CD4-positive, alpha-beta T cell treated with Interleukin-21 for 1 hour (primary cell): ENCODE measurements at regions not wholly inside any gene's neighbourhood (a gene's known extent, or its start where the extent isn't known, plus 50 kb on each side); places are given as distances from the start of the nearest gene placed in this dataset.

Experiments
- DNase-seq: peaks from one replicate; pipeline ENCODE4 v3.0.0-alpha.2; 2020

DNA sequence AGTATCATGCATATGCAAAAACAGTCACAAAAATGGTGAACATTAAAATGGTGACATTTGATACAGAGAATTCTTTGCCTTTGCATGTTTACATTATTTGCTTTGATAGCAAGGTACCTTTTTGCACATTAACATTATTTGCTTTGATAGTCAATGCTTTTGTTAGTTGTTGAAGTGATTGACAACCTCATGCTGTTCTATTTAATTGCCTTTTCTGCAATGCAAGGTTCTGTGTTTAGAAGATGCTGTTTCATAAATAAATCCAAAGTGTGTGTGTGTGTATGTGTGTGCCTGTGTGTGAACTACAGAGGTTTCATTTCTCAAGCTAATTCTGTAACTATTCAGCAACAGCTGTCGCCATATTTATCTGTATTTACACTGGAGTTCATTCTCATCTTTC is 668.7 kb downstream of the NR2F1-AS1 start:
- DNase-seq = no peak

DNA sequence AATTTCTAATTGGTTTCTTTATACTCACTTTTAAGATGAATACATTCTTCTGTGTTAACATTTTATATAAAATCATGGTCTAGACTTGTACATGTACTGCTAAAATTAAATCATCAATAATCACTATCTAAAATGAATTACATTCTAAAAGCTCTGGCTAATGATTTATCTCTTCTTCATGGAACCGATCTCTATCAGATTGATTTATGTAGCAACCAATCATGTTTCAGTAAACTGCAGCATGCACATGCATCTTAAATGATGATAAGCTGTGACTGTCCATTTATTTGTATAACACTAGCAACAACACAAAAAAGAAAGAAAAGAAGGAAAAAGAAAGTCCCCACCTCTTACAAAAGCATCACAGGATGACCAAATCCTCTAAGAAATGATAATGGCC is 669.2 kb downstream of the NR2F1-AS1 start:
- no peak for DNase-seq

DNA sequence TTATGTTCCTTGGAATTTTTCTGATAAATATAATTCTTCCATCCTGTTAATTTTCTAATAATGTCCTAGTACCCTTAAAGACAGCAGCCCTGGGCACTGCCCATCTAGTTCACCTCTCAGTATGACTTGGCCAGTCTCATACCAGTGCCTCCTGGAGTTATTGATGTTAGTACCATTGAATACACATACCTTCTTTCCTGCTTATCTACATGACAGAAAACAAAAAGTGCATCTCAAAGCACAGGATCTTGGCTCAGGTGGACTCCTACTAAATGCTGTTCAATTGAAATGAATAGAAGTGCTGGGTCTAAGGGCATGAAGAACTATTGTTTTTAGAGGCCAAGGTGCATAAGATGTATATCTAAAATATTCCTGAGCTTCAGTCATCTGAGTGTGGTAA is 669.7 kb downstream of the NR2F1-AS1 start:
- DNase-seq = no peak

DNA sequence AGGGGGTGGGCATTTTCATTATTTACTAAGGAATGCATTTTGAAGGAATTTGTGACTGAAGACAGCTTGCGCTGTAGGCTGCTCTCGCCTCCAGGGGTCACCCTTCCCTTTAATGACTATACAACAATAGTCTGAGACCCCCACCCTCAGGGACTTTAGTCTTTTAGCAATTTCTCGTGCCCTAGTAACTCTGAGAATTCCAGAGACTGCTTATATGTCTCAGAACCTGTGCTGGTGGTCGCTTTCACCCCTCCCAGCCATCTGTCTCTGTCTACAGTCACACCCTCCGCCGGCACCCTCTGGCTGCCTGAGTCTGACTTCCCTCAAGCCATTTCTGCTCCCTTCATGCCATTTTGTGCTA is 671.4 kb downstream of the NR2F1-AS1 start:
- DNase-seq = no peak

DNA sequence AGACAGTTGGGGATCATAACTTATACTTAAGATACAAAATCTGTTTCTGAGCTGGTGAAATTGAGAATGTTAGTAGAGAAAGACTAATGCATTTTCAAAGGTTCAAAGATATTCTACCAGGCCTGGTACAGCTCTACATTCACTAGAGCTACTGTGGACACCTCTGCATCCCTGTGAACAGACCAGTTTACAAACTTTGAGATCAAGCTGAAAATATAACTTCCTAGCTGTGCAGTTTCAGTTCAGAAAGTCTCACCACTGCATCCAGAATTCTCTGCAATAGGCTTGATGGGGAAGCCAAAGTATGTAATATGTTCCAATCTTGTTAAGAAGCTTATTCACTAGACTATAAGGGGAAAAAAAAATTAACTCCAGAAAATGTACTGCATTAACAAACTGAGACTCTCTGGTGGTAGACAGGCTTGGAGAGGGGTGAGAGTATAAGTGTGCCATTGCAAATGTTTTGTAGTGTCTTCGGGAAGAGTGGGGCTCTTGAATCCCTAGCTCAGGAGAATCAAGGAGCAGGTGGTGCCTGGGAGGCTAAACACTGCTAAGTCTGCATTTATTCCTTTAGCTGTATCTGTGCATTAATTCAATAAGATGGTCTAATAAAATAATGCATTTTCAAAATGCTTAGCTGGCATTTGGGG is 671.9 kb downstream of the NR2F1-AS1 start:
- DNase-seq = no peak

DNA sequence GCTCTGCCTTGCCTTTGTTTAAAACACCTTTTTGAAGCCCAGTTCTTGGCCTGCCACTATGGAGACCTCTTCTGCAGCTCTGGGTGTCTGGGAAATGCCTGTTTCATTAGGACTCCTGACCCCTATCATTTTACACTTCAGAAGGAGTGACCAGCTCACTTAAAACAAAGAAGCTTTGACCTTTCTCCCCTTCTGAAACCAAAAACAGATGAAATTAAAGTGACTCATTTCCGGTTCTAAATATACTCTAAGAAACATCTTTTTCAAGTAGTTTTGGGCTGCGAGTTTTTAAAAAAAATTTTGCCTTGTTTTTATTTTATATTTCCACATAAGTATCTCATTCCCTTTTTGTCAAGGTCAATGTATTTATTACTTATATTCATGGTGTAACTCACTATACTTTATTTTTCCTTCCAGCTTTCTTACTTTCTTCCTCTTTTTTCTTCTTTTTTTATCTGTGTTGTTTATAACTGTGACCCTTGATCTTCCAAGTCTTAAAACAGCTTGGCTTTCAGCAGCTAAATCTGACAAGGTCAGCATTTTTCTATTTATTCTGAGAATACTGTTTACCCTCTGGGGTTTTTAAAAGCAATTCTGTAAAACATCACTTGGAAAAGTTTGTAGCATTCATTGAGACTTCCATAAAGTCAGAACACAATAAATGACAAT is 672.9 kb downstream of the NR2F1-AS1 start:
- no peak for DNase-seq

DNA sequence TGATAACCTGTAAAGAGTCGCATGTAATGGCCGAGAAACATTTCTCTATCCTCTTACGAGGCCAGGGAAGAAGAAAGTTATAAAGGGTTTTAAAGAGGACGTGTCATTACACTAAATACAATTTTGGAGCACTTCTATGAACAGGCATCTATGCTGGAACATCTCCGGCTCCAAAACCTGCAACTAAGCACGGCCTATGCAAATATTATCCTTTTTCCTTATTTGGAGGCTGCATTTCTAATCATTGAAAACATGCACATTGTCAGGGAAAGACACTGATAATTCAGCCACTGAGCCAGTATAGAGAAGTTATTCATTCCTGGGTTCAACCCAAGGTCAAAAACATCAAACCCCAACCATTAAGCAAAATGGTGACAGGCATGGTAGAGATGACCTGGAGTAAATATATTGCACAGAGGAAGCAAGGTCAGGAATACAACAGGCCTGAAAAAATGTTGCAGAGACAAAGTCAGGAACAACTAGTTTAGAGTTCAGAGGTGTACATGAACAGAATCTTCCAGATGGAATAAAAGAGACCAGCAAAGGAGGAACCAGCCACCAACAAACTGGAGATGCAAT is 674.1 kb downstream of the NR2F1-AS1 start:
- DNase-seq = no peak

DNA sequence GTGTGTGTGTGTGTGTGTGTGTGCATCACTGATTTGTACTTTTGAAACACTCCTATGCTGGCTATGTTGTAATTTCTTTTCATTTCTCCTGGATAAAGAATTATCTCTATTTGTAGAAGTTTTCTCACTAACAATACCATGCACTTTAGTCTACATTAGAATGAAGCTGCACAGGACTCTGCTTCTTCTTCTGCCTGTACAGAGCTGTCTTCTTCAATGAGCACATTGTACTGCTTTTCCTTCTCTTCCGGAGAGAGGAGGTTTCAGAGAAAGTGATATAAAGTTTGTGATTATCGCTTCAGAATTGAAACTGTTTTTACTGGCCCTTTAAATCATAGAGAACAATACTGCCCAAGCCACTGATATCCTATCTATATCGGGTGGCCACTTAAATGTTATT is 677.0 kb downstream of the NR2F1-AS1 start:
- DNase-seq = no peak

DNA sequence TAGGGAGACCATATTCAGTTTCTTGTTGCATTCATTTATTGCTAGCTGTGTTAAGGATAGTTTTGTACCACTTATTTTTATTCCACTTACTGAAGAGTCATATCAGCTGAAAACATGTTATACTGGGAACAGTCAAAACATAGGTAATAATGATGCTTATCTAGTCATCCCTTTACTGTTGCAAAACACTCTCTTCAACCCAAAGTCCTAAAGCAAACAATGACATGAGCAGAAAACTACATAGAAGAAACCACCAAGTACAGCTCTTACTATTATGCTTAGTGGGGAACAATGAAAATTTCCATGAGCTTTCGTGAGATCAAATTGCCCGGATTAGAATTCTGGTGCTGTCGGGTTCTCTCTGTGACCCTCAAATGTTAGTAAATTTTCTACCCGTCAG is 681.4 kb downstream of the NR2F1-AS1 start:
- no peak for DNase-seq

DNA sequence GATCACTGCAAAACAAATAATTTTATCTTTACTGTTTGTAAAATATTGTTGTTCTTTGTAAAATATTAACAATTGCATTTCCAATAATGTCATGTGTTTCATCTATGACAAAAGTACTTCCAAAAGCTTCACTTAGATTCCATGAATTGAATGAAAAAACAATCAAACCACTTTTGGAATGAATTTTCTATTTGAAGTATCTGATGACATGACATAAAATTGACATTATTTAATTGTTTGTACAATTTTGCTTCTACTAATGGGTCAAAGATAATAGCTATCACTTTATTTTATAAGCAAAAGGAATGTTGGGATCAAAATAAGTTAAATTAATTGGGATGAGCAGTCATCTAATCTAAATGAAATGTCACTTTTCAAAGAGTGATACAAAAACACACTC is 684.3 kb downstream of the NR2F1-AS1 start:
- no peak for DNase-seq

DNA sequence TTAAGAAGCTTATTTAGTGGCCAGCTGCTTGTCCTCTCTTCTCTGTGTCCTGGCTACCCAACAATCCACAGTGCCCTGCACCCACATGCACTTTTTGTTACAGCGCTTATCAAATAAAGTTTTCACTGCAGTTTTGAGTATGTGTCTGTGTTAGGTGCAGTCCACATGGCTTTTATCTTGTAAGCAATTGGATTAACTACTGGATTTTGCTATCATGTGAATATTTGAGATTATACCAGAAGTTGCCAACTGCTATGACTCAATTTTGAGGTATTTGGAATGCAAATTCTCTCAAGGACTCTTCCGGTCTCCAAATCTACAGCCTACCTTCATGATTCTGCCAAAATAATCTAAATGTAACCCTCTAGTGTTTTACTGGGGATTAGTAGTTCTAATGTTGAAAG is 690.2 kb downstream of the NR2F1-AS1 start:
- no peak for DNase-seq

DNA sequence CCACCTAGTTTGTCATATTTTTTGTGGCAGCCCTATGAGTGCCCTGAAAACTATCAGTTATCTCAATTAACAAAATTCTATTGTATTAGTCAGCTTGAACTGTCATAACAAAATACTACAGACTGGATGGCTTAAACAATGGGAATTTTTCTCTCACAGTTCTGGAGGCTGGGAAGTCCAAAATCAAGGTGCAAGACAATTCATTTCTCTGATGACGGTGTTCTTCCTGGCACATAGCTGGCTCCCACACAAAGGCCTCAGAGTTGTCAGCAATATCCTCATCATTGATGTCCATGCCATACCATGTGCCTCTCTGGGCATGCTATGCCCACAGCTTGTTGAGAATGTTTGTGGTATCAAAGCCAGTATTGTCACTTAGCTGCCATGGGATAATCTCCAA is 691.9 kb downstream of the NR2F1-AS1 start:
- DNase-seq = no peak

DNA sequence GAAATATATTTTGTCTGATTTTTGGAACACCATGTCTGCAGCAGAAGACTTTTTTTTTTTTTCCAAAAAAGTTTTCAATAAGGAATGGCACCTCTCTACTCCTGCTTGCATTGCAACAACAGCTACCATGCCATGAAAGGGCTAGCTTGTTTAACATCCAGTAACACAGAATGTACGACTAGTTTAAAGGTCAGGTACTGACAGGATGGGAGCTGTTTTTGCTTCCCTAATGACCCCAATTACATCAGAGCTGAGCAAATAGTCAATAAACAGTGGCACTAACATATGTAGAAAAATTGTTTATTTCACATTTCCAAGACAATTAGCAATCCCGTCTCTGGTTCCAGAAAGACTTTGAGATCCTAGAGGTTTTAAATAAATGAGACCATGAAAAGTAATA is 693.8 kb downstream of the NR2F1-AS1 start:
- DNase-seq = no peak

DNA sequence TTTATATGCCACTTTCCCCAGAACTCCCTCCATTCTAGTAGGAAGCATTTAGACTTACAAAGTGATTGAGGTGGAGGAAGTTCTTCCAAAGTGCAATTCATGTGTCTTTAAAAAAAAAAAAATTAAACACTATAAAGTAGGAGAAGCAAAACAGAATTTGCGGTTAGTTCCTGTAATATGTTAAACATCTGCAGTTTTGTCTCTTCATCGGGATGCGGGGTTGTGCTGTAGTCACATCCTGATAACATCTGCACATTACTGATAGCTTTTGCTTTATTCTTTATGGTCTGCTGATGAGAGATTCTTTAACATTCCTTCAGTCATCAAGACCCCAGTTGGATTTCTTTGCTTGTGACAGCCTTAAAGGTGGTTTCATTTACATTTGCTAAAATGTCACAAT is 694.3 kb downstream of the NR2F1-AS1 start:
- no peak for DNase-seq

DNA sequence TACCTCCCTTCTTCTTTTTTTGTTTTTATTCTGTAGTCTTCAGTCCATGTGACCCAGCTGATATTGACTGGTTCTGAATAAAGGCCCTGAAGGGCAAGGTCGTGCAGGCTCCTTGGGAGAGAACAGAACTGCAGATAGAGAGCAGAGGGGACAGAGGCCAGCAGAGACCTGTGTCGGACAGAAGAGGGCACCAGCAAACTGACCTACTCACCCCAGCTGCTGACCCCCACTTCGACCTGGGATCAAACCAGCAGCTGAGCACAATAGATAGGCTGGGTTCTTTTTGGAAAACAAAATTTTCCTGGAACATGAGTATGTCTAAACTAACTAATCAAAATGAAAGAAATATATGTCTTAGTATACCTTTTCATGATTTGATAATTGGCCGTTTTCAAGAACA is 695.1 kb downstream of the NR2F1-AS1 start:
- DNase-seq = no peak

DNA sequence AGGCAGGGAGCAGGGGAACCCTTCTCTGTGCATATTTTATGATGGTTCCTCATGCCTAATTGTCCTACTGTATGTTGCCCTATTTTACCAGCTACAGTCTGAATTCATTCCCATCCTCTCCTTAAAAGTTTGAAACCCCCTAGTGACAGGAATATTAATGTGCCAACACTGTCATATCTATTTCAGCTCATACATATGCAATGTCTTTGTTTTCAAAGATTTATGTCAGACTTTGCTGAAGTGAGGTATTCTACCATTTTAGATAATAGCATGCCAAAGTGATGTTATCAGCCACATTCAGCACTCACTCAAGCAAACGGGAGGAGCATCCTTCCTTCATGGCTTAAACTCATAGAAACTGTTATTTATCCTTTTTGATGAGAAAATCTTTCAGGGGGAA is 696.5 kb downstream of the NR2F1-AS1 start:
- no peak for DNase-seq

DNA sequence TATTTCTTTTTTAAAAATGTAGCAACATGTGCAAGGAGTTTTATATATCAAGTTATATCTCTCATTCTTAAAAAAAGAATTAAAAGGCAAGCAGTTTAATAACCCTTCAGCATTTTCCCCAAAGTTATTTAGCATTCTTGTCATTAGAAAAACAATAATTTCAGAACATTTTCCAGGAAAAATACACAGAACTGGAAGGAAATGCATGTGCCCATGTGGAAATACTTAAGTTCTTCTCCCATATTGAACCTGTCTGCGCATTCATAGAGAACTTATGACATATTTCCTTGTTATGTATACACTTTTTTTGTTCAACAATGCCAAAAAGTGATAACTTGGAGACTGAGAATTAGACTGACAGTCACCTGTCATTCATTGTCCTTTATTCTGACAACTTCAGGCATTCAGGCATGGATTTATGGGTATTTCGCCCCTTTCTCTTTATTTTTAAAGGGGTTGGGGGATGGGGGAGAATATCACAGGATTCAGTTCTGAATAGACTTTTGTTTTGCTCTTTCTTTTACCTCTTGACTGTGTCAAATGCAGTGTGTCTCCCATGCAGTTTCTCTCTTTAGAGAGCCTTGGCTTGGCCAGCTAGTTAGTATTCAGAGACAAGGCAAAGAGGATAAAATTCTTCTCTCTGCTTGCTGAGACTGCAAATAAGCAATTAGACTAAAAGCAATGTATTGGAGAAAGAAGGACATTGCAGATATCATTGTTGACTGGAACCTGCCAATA is 701.0 kb downstream of the NR2F1-AS1 start:
- no peak for DNase-seq

DNA sequence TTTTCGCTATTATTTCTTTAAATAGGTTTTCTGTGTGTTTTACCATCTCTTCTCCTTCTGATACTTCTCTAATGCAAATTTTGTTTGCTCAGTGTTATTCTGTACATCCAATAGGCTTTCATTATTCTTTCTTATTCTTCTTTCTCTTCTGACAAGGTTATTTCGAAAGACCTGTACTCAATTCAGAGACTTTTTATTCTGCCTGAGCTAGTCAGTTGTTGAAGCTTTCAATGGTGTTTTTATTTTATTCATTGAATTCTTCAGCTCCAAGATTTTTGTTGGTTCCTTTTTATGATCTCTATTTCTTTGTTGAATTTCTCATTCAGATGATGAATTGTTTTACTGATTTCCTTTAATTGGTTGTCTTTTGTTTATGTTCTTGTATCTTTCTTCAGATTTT is 706.2 kb downstream of the NR2F1-AS1 start:
- DNase-seq = no peak

DNA sequence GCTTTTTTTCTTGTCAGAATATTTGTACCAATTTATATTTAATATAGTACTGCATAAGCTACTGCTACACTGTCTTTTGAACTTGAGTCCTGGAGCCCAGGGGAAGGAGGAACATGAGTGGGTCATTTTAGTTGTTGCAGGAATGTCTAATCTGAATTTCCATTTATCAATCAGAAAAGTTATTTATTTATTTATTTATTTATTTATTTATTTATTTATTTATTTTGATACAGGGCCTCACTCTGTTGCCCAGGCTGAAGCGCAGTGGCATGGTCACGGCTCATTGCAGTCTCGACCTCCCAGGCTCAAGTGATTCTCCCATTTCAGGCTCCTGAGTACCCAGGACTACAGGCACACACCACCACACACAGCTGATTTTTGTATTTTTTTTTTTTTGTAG is 712.6 kb downstream of the NR2F1-AS1 start:
- DNase-seq = no peak

DNA sequence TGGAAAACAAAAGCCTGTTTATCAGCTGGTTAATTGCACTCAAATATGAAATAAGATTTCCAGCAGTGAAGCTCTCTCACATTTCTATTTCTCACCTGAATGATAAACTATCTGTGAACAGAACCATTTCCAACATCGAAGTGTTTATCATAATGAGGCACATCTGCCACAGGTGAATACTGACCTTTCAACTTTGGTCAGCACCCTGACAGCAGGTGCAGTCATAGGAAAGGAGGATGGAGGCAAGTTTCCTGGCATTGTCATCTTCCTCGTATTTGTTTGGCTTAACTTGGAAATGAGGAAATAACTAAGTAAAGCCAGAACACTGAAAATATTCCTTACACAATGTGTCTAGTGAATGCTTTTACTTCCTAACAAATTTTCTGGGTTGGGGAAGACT is 716.4 kb downstream of the NR2F1-AS1 start:
- DNase-seq = no peak

DNA sequence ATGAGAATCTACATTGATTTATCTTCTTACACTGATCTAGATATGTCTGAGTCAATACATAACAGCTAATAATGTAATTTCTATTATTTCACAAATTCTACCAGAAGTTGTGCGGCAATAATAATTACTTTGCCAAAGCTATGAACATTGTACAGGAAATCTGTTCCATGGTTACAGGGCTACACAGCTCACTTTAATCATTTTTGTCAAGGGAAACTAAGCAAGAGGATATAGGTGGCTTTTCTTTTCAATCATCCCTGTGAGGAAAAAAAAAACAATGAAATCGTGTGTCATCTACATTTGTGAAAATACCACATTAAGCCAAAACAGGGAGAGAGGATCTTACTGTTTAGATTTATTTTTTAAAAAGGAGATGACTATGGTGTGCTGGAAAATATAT is 717.4 kb downstream of the NR2F1-AS1 start:
- DNase-seq = no peak

DNA sequence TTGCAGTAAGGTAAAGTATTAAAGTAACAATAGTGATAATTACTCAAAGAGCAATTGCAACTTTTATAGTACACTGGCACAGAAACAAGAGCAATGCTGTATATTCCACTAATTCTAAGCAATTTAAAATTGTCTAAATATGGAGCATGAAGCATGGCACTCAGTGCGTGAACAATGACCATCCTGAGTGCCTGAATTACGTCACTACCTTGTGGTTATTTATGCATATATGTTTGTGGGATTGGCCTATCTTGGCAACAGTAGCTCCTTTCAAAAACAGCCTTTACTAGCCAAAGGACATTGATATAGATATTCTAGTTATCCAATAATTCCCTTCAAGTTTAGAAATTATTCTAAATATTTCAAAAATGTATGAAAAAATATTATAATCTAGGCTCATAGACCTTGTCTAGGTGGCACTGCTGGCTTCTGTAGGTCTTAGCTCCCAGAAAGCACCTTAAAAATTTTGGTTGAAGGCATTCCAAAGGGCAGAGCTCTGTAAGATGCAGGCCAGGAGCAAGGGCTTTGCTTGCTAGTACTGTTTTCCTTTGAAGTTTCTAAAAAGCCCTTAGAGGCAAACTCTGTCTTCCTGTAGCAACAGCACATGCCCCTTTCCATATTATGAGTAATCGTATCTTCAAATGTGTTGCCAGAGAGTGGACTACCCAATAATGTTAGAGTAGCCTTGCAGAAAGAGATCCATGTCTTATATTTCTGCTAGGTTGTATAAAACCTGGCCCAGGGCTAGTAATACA is 719.3 kb downstream of the NR2F1-AS1 start:
- no peak for DNase-seq

DNA sequence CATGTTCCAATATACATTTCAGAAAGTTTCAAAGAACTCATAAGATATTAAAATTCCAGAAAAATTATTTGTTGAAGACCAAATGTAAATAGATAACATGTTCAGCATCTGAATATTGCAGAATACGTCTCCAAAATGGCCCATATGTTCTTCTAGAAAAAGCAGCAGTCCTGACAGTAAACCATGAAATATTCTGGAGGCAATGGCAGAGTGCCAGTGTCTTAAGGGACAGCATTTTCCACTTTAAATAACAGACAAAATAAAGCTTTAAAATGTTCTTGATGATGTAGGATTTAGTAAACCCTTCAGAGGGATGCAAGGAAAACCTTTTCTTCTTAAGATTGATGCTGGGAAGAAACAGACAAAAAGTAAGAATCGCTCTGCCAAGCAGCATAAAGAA is 721.0 kb downstream of the NR2F1-AS1 start:
- no peak for DNase-seq
